ENCODE measurements at regions not wholly inside any gene's neighbourhood (a gene's known extent, or its start where the extent isn't known, plus 50 kb on each side); places are given as distances from the start of the nearest gene placed in this dataset.

DNA sequence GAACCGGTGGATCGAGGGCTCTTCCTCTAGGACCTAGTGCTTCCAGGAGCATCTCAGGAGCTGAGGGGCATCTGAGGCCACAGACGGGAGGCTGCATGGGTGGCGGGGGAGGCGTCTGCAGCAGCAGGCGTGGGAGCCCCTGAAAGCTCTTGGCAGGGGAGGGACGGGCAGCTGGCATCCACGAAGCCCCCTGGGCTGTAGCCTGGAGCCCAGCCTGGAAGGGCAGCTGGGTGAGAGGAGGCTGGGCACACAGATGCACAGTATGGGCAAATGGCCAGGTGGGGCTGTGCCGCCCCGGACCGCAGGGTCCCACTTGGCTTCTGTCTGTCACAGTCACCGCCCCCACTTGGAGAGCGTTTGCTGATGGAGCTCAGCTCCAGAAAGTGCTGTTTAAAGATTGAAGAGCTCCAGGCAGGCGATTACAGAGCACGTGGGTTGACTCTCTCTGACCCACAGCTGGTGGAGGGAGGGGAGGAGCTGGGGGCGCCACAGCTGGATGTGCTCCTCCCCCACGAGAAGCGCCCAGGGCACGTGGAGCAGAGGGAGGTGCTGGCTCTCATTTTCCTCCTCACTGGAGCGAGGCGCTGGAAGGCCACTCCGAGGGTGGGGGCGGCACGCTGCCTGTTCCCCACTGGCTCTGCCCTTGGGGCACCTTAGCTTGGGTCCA, 155.0 kb upstream of the C14orf180 start:
- H3K27ac ChIP-seq (ENCODE audit: low read length in 2 of 2), result no peak overlapping the region
- ATAC-seq (ENCODE audit: low read depth), result no peak
- 66% methylated on average over 23 of the region's 24 CpGs for WGBS (ENCODE audit: insufficient coverage)
- H3K36me3 ChIP-seq (replicated peaks in 1 of 2; ENCODE audit: control extremely low read depth in 1 of 2, control insufficient read depth in 1 of 2, extremely low read depth in 1 of 2, insufficient read depth in 2 of 2, low read length in 1 of 2), result no peaks in the 10 kb centered on the region
- no peak overlapping the region for H3K4me2 ChIP-seq (replicated peaks; ENCODE audit: low read depth, low read length, poor library complexity, severe bottlenecking)
- no peak for DNase-seq
- H3K4me1 ChIP-seq (ENCODE audit: control insufficient read depth in 2 of 2, insufficient read depth in 2 of 2, low read length in 2 of 2), result no peaks in the 10 kb centered on the region
- H2AFZ ChIP-seq (ENCODE audit: insufficient read depth, low read depth, low read length, poor library complexity, severe bottlenecking), result no peak overlapping the region
- Mint-ChIP-seq H3K9me3 (ENCODE audit: insufficient read depth) (no peaks in the 10 kb centered on the region), H3K4me1 (no peaks in the 10 kb centered on the region), H3K27ac (no peak overlapping the region), H3K4me3 (no peak overlapping the region), H3K27me3 (peaks cover 6% of the 10 kb centered on the region)
- no peak overlapping the region for H3K4me3 ChIP-seq (ENCODE audit: control extremely low read depth in 1 of 5, extremely low read depth in 1 of 5, insufficient read depth in 1 of 5, low read depth in 2 of 5, low read length in 4 of 5)
- no peaks in the 10 kb centered on the region for H3K9me3 ChIP-seq (ENCODE audit: control extremely low read depth in 1 of 3, control insufficient read depth in 2 of 3, insufficient read depth in 1 of 3, low read length in 2 of 3)
- H3K27me3 ChIP-seq (replicated peaks in 1 of 4; ENCODE audit: control extremely low read depth in 1 of 4, control insufficient read depth in 3 of 4, insufficient read depth in 4 of 4, low read length in 3 of 4), result no peaks in the 10 kb centered on the region
- H3K79me2 ChIP-seq (ENCODE audit: control insufficient read depth, insufficient read depth, low read length), result no peaks in the 10 kb centered on the region
- no peaks in the 10 kb centered on the region for H4K20me1 ChIP-seq (ENCODE audit: control insufficient read depth, insufficient read depth, low read length, poor library complexity, severe bottlenecking)
- intact Hi-C loops (cut with micrococcal nuclease), result no loop called here
- TF ChIP-seq, protein P1, sequence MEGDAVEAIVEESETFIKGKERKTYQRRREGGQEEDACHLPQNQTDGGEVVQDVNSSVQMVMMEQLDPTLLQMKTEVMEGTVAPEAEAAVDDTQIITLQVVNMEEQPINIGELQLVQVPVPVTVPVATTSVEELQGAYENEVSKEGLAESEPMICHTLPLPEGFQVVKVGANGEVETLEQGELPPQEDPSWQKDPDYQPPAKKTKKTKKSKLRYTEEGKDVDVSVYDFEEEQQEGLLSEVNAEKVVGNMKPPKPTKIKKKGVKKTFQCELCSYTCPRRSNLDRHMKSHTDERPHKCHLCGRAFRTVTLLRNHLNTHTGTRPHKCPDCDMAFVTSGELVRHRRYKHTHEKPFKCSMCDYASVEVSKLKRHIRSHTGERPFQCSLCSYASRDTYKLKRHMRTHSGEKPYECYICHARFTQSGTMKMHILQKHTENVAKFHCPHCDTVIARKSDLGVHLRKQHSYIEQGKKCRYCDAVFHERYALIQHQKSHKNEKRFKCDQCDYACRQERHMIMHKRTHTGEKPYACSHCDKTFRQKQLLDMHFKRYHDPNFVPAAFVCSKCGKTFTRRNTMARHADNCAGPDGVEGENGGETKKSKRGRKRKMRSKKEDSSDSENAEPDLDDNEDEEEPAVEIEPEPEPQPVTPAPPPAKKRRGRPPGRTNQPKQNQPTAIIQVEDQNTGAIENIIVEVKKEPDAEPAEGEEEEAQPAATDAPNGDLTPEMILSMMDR (IDR thresholded peaks at IDR 0.05), result no peak
- no peak for TF ChIP-seq EZH2 (IDR thresholded peaks at IDR 0.05; ENCODE audit: borderline replicate concordance, insufficient read depth, low read depth, low read length, poor library complexity, severe bottlenecking)
- POLR2A ChIA-PET, result no interaction called here
- no peak overlapping the region for H3K9ac ChIP-seq (ENCODE audit: low read length)
- CTCF ChIA-PET, result no interaction called here

DNA sequence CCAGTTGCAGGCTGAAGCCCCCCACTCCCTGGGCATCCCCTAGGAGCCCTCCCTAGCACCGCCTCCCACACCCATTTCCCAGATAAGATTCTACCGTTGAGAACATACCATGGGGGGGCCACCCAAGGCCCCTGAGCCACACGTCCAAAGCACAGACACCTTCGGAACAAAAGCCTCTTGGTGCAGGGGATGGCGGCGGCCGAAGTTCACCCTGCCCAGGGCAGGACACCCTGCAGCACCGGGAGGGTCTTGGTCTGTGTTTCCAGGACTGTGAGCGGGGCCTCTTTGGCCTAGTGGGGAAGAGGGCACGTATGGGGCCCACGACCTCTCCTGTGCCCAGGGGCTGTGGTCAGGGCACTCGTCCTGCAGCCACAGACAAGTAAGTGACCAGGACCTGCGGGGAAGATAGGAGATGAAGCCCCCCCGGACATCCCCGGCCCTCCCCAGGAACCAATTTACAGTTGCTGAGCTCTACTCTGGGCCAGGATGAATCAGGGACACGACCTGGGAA, 154.3 kb upstream of the C14orf180 start:
- WGBS (ENCODE audit: insufficient coverage), result 77% methylated on average over 14 of the region's 16 CpGs
- DNase-seq, result no peak

More for the DNA sequence above, 154.3 kb upstream of the C14orf180 start:
- Histone ChIP-seq H4K20me1 (ENCODE audit: control insufficient read depth, insufficient read depth, low read length, poor library complexity, severe bottlenecking) (no peaks in the 10 kb centered on the region), H3K27me3 (replicated peaks in 1 of 4; ENCODE audit: control extremely low read depth in 1 of 4, control insufficient read depth in 3 of 4, insufficient read depth in 4 of 4, low read length in 3 of 4) (no peaks in the 10 kb centered on the region), H3K4me3 (ENCODE audit: control extremely low read depth in 1 of 5, extremely low read depth in 1 of 5, insufficient read depth in 1 of 5, low read depth in 2 of 5, low read length in 4 of 5) (no peak overlapping the region), H3K36me3 (replicated peaks in 1 of 2; ENCODE audit: control extremely low read depth in 1 of 2, control insufficient read depth in 1 of 2, extremely low read depth in 1 of 2, insufficient read depth in 2 of 2, low read length in 1 of 2) (no peaks in the 10 kb centered on the region), H3K4me2 (replicated peaks; ENCODE audit: low read depth, low read length, poor library complexity, severe bottlenecking) (no peak overlapping the region), H3K79me2 (ENCODE audit: control insufficient read depth, insufficient read depth, low read length) (no peaks in the 10 kb centered on the region), H2AFZ (ENCODE audit: insufficient read depth, low read depth, low read length, poor library complexity, severe bottlenecking) (no peak overlapping the region), H3K27ac (ENCODE audit: low read length in 2 of 2) (no peak overlapping the region), H3K9me3 (ENCODE audit: control extremely low read depth in 1 of 3, control insufficient read depth in 2 of 3, insufficient read depth in 1 of 3, low read length in 2 of 3) (no peaks in the 10 kb centered on the region), H3K4me1 (ENCODE audit: control insufficient read depth in 2 of 2, insufficient read depth in 2 of 2, low read length in 2 of 2) (no peaks in the 10 kb centered on the region), H3K9ac (ENCODE audit: low read length) (no peak overlapping the region)
- Mint-ChIP-seq H3K27me3 (peaks cover 8% of the 10 kb centered on the region), H3K4me3 (no peak overlapping the region), H3K4me1 (no peaks in the 10 kb centered on the region), H3K27ac (no peak overlapping the region), H3K9me3 (ENCODE audit: insufficient read depth) (no peaks in the 10 kb centered on the region)
- intact Hi-C loops (cut with micrococcal nuclease), result no loop called here
- ATAC-seq (ENCODE audit: low read depth), result no peak
- TF ChIP-seq, protein P1 (IDR thresholded peaks at IDR 0.05), result no peak
- no peak for TF ChIP-seq EZH2 (IDR thresholded peaks at IDR 0.05; ENCODE audit: borderline replicate concordance, insufficient read depth, low read depth, low read length, poor library complexity, severe bottlenecking)
- POLR2A ChIA-PET, result no interaction called here
- CTCF ChIA-PET, result no interaction called here
